A172 (cell line): ENCODE measurements at regions not wholly inside any gene's neighbourhood (a gene's known extent, or its start where the extent isn't known, plus 50 kb on each side); places are given as distances from the start of the nearest gene placed in this dataset.

Experiments
- DNase-seq: peaks from one replicate; pipeline ENCODE4 v3.0.0-alpha.2; 2015; ENCODE audit warnings: low spot score

DNA sequence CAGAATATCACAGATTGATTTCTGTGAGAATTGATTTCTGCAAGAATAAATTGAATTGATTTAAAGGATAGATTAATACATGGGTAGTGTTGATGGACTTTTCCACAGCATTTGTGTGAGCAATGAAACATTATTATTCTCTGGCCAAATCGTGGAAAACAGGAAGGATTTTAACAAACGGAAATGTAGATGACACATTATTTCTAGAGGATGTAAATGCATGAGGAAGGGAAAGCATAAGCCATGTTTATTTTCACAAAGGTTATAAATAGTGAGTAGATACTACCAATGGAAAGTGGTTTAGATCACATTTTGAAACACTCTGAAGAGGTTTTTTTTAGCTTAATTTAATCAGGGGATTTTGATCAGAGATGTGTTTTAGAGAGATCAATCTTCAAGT is 1534.6 kb upstream of the MIR17HG start:
- no peak for DNase-seq

DNA sequence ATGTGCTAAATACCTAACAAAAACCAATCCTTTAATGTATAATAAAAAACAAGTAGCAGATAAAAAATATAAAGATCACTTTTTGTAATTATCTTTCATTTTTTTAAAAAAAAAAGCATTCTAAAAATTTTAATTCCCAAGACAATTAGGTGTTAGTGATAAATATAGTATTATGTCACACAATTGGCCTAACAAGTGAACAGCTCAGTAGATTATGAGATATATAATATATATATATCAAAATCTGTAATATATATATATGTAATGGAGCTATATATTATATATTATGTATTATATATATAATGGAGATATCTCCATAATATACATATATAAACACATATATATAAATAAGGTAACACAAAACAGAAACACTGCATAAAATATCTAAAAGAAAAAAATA is 1531.1 kb upstream of the MIR17HG start:
- DNase-seq, result no peak

DNA sequence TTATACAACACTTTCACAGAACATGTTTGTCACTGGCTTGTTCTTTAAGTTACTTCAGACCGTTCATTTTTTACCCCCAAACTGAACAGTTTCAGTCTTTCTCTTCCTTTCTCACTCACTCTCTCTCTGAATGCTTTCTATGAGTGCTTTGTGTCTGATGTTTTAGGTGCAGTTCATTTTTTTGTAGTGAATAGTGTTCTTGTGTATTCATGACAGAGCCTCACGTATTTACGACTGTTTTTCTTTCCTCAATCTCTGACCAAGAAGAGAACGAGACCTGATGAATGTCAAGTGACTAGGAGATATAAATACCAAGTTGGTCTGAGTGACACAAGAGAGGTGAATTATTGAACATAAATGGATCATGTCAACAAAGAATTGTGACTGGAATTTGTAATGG is 1525.0 kb upstream of the MIR17HG start:
- DNase-seq, result no peak

DNA sequence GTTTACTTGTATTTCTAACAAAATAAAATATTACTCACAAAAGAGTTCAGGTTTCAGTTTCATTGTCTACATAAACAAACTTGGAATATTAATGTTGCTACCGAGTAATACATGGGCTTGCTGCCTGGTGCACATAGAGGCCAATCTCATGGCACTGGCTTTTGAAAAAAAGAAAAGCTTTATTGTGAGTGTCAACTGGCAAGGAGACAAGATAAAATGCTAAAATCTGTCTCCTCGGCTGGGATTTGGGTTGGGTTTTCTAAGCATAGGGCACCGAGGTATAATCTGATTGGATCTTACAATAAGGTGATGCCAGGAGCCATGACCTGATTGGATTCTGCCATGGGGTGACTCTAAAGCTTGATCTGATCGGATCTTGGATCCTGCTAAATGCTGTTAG is 1519.9 kb upstream of the MIR17HG start:
- no peak for DNase-seq

DNA sequence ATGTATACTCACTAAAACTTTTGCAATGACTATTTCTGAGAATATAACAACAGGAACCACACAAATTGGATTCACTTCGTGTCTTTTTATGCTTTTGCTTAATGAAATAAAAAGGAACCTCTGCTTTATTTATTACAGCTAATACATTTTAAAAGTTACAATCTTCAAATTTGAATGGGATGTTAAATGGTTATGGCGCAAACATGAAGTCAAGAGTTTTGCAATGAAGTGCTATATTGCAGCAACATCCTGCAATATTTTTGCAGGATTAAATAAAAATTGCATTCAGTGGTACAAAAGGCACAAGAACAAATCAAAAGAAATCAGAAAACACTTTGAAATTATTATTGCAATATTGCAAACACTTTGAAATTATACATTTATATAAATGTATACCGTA is 1519.0 kb upstream of the MIR17HG start:
- DNase-seq, result no peak

DNA sequence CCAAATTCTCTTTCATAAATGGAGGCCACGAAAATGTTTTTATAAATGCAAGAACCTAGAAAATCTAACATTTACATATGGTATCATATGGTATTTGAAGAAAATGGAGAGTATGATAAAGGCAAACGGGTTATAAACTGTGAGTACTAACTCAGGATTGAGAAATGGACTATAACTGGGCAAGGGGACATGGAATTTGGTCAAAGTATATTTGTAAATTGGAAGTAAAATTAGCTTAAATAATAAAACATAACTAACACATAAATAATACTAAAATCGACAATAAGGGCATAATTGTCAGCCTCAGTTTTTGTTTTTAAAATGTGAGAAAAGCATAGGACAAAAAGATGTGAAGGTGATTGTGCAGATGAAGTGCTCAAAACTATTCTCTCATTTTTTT is 1516.3 kb upstream of the MIR17HG start:
- no peak for DNase-seq

DNA sequence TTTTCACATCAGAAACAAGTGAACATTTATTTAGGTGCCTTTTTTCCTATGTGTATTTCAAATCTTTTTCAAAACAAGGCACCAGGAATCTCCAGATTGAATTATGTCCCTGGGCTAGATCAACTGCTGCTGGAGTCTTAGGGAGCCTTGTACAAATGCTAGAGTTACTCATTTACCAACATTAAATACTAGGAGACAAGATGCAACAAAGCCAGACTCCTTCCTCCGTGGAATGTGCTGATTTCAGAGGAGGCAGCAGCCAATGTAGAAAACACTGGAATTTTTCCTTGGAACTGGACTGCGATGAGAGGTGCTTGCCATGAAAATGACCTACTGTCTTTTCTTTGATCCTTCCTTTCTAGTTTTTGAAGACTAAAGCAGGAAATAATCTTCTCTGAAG is 1514.7 kb upstream of the MIR17HG start:
- no peak for DNase-seq

DNA sequence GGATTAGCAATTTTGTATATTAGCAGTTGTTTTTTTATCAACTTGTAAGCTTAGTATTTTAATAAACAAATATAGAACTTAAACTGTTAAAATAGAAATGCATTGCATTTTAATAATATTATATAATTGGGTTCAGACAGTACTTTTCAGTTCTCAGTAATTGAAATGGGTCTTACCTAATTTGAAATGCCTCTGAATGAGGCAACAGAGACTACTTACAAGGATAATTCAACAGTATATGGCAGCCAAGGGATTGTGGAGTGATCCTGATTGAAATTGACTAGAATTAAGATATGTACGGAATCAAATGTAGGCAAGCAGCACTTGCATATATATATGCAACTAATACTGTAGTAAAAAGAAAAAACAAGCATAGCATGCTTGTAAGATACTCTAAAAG is 1503.9 kb upstream of the MIR17HG start:
- DNase-seq, result no peak

DNA sequence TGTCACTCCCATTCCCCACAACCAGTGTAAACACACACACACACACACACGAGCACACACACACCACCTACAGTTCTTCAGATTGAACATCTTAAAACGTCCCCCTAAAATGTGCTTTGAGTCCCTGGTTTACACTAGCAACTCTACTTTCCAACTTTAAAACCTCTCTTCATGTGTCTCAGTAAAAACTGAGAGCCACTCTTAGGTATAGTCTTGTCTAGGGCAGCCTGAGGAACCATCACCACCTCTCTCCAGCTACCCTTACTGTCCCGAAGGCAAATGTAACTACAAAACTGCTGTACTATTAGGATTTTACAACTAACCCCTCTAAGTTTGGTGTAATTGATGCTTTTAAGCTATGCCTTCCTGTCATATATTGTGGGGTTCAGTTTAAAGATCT is 1501.6 kb upstream of the MIR17HG start:
- no peak for DNase-seq

DNA sequence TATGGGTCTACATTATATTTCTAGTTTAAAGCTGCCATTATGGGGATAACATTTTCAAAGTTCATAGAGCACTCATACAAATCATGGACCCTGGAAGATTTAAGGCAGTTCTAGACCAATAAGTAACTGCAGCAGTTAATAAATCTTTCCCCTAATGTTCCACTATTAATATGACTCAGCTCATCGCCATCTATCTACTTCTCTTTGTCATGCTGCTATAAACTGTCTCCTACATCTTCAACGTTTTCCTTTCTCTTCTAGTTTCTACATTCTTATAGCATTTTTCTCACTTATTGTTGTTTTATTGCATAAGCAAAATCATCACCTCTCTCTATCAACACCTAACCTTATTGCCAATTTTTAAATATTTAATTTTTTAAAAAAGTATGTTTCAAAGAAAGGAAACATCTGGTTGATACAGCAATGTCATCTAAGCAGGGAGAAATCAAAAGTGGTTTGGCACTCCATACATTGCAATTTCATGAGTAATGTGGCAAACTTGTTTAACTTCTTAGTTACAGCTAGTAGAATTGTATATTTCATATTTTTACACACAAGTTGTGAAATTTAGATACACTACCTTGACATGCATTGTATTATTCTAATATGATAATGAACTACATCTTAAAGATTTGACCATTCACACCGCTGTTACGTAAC is 1500.4 kb upstream of the MIR17HG start:
- DNase-seq, result peak; percentile 27

DNA sequence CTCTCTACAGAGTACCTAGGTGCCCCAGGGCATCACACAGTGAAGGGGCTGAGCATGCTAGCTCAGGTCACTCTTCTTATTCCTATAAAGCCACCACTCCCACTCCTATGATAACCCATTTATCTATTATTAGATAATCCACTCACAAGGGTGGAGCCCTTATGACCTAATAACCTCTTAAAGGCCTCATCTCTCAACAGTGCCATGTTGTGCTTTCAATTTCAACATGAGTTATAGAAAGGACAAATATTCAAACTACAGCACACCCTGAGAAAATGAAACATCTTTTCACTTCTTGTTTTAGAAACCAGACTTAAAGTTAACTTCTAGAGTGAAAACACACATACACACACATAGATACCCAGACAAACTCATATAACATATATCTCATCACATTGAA is 1494.9 kb upstream of the MIR17HG start:
- no peak for DNase-seq

DNA sequence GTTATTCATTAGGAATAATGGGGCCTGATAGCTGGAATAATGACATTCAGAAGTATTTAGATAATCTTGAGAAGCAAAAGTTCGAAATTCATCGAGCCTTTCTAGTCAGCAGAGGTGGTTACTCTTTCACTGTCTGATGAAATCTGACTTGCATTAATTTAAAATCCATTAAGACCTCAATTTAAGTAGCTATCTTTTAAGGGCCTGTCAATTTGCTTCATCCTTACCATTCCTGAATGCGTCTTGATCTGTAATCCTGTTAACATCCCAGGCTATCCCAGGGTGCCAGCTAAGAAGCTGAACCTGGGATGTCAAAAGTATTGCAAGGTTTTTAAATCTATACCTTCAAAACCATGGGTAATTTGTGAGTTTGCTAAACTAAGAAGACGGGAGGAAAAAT is 1491.0 kb upstream of the MIR17HG start:
- DNase-seq, result no peak

DNA sequence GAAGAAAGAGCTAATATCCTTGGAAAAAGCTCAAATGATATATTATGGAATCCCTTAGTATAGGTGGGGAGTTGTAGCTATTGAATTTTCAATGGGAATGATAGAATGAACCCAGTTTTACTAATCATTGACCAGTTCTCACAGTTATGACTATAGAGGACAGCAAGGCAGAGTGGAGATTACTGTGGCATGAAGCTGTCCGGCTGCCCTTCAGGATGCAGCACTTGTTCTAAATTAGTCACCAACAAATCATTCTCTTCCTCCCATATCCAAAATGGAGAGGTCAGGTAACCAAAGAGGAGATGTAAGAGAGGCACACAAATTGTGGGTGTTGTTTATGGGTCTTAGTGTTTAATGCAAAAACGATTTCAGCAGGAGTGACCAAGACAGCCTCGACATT is 1490.0 kb upstream of the MIR17HG start:
- no peak for DNase-seq

DNA sequence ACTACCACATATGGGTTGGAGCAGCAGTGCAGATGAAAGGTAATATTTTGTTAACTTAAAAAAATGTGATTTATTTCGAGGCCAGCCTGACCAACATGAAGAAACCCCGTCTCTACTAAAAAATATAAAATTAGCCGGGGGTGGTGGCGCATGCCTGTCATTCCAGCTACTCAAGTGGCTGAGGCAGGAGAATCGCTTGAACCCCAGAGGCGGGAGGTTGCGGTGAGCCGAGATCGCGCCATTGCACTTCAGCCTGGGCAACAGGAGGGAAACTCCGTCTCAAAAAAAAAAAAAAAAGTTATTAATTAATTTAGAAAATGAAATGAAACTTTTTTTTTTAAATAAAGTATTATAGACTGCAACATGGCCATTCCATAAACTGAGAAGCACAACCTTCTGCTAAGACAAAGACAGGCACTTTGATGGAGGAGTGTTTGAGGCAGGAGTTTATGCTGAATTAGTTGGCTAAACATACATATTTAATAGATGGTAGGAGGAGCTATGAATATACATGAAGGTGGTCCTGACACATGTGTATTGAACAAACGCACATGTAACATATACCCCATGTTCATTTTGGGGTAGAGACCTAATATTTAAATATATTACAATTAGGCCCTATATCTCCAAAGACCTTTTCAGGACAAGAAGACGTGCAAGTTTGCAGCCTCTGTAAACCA is 1485.3 kb upstream of the MIR17HG start:
- DNase-seq, result no peak

DNA sequence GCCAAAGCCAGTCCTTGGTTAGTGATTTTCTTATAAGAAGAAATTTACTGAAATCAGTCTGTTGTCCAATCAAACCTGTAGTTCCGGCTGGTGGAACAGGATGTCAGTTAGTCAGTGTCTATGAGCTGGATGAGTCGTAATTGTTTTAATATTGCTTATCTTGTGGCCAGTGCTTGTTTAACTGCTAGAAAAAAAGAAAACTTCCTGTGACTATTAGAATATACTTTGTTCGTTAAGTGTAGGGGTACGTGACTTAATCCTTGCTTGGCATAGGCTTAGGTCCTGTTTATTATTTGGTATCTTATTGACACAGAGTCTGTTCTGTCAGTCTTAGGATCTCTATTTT is 1484.8 kb upstream of the MIR17HG start:
- DNase-seq, result peak; percentile 11

DNA sequence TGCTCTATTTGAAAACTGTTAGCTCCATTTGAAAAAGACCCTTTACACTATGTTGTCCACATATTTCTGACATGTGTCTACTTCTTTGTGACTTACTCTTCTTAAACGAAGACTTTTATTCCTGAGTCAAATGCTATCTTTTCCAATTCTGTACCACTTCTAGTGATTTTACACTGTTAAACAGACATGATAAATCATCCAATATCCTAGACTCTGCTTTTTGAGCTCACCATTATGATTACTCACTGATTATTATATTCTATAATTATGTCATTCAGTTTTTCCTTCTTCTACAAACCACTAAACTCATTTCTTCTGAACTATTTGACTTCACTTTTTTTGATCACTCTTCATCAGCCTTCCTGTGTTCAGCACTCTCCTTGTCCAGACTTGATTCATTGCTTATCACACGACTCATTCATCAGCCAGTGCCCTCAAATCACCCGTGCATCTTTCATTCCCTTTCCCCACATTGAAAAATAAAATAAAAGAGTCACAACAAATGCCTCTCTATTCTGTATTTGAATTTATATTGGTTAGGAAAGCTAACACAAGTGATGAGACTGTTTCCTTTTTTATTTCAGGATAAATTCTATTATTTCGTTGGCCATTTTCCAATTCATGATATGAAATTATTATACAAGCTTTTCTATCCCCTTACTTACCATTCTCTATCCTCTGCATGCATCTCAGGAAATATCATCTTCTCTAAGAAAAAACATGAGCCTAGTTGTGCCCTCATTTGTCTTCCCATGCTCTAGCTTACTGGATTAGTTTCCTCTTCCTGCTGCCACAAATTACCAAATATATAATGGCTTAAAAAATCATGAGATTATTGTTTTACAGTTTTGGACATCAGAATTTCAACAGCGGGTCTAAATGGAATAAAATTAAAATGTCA is 1482.1 kb upstream of the MIR17HG start:
- DNase-seq, result no peak

DNA sequence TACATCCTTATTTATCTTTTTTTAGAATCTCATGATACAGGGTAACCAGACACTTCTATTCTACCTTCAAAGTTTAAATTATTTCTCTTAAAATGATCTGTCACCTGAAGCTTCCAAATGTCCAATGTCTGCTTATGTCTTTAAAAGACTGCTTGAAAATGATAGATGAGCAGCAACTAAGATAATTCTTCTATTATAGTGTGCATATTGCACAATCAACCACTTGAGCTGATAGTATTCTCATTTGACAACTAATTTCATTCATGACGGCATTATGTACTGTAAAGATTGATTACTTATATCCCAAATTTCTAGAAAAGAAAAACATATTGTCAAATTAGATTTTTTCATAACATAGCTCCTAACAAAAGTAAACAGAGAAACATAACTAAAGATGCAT is 1478.2 kb upstream of the MIR17HG start:
- DNase-seq, result no peak

DNA sequence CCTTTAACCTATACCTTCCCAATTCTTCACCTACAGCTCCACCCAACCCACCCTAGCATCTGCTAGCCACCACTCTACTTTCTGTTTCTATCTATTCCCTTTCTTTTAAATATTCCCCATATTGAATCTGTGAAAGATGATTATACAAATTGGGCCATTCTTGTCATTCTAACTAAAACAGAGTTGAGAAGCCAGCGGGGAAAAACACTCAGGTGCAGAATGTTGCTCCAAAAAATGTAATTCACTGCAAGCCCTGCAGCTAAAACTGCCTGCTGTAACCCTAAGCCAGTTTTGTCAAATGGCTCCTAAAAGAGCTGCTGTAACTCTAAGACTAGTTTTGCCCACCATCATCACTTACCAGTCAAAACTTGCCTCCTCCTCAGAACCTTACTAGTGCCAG is 1468.6 kb upstream of the MIR17HG start:
- no peak for DNase-seq

DNA sequence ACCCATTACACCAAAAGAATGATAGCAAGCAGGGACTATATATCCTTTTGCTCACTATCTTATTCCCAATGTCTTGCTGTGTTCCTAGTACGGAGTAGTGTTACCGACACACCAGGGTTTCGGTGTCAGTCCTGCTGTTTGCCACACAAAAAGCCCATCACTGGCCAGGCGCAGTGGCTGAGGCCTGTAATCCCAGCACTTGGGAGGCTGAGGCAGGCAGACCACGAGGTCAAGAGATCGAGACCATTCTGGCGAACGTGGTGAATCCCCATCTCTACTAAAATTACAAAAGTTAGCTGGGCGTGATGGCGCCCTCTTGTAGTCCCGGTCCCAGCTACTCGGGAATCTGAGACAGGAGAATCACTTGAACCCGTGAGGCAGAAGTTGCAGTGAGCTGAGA is 1467.3 kb upstream of the MIR17HG start:
- DNase-seq, result no peak

DNA sequence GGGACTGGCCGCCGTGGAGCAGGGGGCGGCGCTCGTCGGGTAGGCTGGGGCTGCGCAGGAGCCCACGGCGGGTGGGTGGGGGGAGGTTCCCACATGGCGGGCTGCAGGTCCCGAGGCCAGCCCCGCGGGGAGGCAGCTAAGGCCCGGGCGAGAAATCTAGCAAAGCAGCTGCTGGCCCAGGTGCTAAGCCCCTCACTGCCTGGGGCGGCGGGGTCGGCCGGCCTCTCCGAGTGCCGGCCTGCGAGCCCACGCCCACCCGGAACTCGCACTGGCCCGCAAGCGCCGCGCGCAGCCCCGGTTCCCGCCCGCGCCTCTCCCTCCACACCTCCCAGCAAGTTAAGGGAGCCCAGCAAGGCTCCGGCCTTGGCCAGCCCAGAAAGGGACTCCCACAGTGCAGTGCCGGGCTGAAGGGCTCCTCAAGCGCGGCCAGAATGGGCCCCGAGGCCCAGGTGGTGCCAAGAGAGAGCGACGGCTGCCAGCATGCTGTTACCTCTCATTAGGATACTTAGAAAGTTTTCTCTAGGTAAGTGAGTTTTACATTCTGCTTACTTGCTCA is 1463.5 kb upstream of the MIR17HG start:
- no peak for DNase-seq

DNA sequence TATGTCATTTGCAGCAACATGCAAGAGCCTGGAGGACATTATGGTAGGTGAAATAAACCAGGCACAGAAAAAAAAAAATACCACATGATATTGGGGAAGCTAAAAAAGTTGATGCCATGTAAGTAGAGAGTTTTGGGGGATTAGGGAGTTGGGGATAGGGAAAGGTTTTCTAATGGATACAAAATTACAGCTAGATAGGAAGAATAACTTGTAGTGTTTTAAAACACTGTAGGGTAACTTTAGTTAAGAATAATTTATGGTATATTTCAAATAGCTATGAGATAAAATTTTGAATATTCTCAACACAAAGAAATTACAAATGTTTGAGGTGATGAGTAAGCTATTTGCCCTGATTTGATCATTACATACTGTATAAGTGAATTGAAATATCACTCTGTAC is 1456.7 kb upstream of the MIR17HG start:
- no peak for DNase-seq

DNA sequence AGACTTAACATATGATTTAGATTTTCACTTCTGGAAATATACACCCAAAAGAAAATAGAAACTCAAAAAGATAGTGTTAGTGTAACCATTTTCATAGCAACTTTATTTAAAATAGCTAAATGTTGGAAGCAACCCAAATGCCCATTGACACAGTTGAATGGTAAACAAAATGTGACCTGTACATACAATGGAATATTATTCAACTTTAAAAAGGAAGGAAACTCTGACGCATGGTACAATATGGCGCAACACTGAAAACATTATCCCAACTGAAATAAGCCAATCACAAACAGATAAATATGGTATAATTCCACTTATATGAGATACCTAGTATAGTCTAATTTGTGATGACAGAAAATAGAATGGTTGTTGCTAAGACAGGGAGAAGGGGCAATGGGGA is 1456.1 kb upstream of the MIR17HG start:
- DNase-seq, result no peak

DNA sequence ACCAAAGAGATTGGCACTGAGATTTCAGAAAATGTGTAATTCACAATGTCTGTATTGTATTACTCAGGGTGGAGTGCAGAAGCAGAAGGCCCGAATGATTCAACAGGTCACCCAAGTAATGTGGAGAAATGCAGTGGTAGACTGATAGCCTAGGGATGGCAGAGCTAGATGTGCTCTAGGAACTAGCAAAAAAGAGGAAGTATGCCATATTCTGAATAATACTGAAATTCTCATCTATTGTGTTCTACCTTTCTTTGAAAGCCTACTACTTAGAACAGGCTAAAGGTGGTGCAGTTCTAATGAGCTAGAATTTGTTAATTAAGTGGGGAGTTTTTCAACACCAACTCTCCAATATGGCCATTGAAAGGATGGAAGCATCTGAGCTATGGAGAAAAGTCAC is 1449.8 kb upstream of the MIR17HG start:
- no peak for DNase-seq
